ENCODE measurements at regions not wholly inside any gene's neighbourhood (a gene's known extent, or its start where the extent isn't known, plus 50 kb on each side); places are given as distances from the start of the nearest gene placed in this dataset.

- intact Hi-C loops (cut with micrococcal nuclease): no loop called here
- Mint-ChIP-seq H3K27me3 (no peaks in the 10 kb centered on the region), H3K4me3 (no peak overlapping the region), H3K27ac (no peak overlapping the region), H3K4me1 (no peaks in the 10 kb centered on the region), H3K9me3 (ENCODE audit: insufficient read depth) (no peaks in the 10 kb centered on the region)
- no peak overlapping the region for H2AFZ ChIP-seq (ENCODE audit: insufficient read depth, low read depth, low read length, poor library complexity, severe bottlenecking)
- no peak for TF ChIP-seq EZH2 (IDR thresholded peaks at IDR 0.05; ENCODE audit: borderline replicate concordance, insufficient read depth, low read depth, low read length, poor library complexity, severe bottlenecking)
- TF ChIP-seq, protein P1, sequence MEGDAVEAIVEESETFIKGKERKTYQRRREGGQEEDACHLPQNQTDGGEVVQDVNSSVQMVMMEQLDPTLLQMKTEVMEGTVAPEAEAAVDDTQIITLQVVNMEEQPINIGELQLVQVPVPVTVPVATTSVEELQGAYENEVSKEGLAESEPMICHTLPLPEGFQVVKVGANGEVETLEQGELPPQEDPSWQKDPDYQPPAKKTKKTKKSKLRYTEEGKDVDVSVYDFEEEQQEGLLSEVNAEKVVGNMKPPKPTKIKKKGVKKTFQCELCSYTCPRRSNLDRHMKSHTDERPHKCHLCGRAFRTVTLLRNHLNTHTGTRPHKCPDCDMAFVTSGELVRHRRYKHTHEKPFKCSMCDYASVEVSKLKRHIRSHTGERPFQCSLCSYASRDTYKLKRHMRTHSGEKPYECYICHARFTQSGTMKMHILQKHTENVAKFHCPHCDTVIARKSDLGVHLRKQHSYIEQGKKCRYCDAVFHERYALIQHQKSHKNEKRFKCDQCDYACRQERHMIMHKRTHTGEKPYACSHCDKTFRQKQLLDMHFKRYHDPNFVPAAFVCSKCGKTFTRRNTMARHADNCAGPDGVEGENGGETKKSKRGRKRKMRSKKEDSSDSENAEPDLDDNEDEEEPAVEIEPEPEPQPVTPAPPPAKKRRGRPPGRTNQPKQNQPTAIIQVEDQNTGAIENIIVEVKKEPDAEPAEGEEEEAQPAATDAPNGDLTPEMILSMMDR (IDR thresholded peaks at IDR 0.05): no peak
- ChIA-PET POLR2A (no interaction called here), CTCF (no interaction called here)
- H3K27ac ChIP-seq (ENCODE audit: low read length in 2 of 2): no peak overlapping the region
- H3K4me3 ChIP-seq (ENCODE audit: control extremely low read depth in 1 of 5, extremely low read depth in 1 of 5, insufficient read depth in 1 of 5, low read depth in 2 of 5, low read length in 4 of 5): no peak overlapping the region
- H3K4me2 ChIP-seq (replicated peaks; ENCODE audit: low read depth, low read length, poor library complexity, severe bottlenecking): no peak overlapping the region
- no peaks in the 10 kb centered on the region for H3K79me2 ChIP-seq (ENCODE audit: control insufficient read depth, insufficient read depth, low read length)
- H3K36me3 ChIP-seq (replicated peaks in 1 of 2; ENCODE audit: control extremely low read depth in 1 of 2, control insufficient read depth in 1 of 2, extremely low read depth in 1 of 2, insufficient read depth in 2 of 2, low read length in 1 of 2): no peaks in the 10 kb centered on the region
- no peaks in the 10 kb centered on the region for H3K27me3 ChIP-seq (replicated peaks in 1 of 4; ENCODE audit: control extremely low read depth in 1 of 4, control insufficient read depth in 3 of 4, insufficient read depth in 4 of 4, low read length in 3 of 4)
- H4K20me1 ChIP-seq (ENCODE audit: control insufficient read depth, insufficient read depth, low read length, poor library complexity, severe bottlenecking): no peaks in the 10 kb centered on the region
- no peaks in the 10 kb centered on the region for H3K9me3 ChIP-seq (ENCODE audit: control extremely low read depth in 1 of 3, control insufficient read depth in 2 of 3, insufficient read depth in 1 of 3, low read length in 2 of 3)
- H3K9ac ChIP-seq (ENCODE audit: low read length): no peak overlapping the region
- DNase-seq (no peak), ATAC-seq (ENCODE audit: low read depth) (no peak)
- 87% methylated on average over 7 of the region's 7 CpGs for WGBS (ENCODE audit: insufficient coverage)
- H3K4me1 ChIP-seq (ENCODE audit: control insufficient read depth in 2 of 2, insufficient read depth in 2 of 2, low read length in 2 of 2): no peaks in the 10 kb centered on the region
Observed at GRCh38 chr5:167631191-167631590, 660.3 kb upstream of the WWC1 start.

- TF ChIP-seq, protein P1 (IDR thresholded peaks at IDR 0.05): no peak
- no peak for TF ChIP-seq EZH2 (IDR thresholded peaks at IDR 0.05; ENCODE audit: borderline replicate concordance, insufficient read depth, low read depth, low read length, poor library complexity, severe bottlenecking)
- ChIA-PET CTCF (no interaction called here), POLR2A (no interaction called here)
- Mint-ChIP-seq H3K9me3 (ENCODE audit: insufficient read depth) (no peaks in the 10 kb centered on the region), H3K27me3 (no peaks in the 10 kb centered on the region), H3K4me3 (no peak overlapping the region), H3K4me1 (no peaks in the 10 kb centered on the region), H3K27ac (no peak overlapping the region)
- Histone ChIP-seq H3K79me2 (ENCODE audit: control insufficient read depth, insufficient read depth, low read length) (no peaks in the 10 kb centered on the region), H3K9ac (ENCODE audit: low read length) (no peak overlapping the region), H3K27me3 (replicated peaks in 1 of 4; ENCODE audit: control extremely low read depth in 1 of 4, control insufficient read depth in 3 of 4, insufficient read depth in 4 of 4, low read length in 3 of 4) (no peaks in the 10 kb centered on the region), H3K4me2 (replicated peaks; ENCODE audit: low read depth, low read length, poor library complexity, severe bottlenecking) (no peak overlapping the region), H3K27ac (ENCODE audit: low read length in 2 of 2) (no peak overlapping the region), H3K4me3 (ENCODE audit: control extremely low read depth in 1 of 5, extremely low read depth in 1 of 5, insufficient read depth in 1 of 5, low read depth in 2 of 5, low read length in 4 of 5) (no peak overlapping the region), H3K4me1 (ENCODE audit: control insufficient read depth in 2 of 2, insufficient read depth in 2 of 2, low read length in 2 of 2) (no peaks in the 10 kb centered on the region), H3K36me3 (replicated peaks in 1 of 2; ENCODE audit: control extremely low read depth in 1 of 2, control insufficient read depth in 1 of 2, extremely low read depth in 1 of 2, insufficient read depth in 2 of 2, low read length in 1 of 2) (no peaks in the 10 kb centered on the region), H2AFZ (ENCODE audit: insufficient read depth, low read depth, low read length, poor library complexity, severe bottlenecking) (no peak overlapping the region), H3K9me3 (ENCODE audit: control extremely low read depth in 1 of 3, control insufficient read depth in 2 of 3, insufficient read depth in 1 of 3, low read length in 2 of 3) (no peaks in the 10 kb centered on the region), H4K20me1 (ENCODE audit: control insufficient read depth, insufficient read depth, low read length, poor library complexity, severe bottlenecking) (no peaks in the 10 kb centered on the region)
- intact Hi-C loops (cut with micrococcal nuclease): no loop called here
- DNase-seq (no peak), ATAC-seq (ENCODE audit: low read depth) (no peak)
- 100% methylated on average over 2 of the region's 3 CpGs for WGBS (ENCODE audit: insufficient coverage)
Observed at GRCh38 chr5:167633114-167633513, 658.3 kb upstream of the WWC1 start.
